ENCODE measurements at regions not wholly inside any gene's neighbourhood (a gene's known extent, or its start where the extent isn't known, plus 50 kb on each side); places are given as distances from the start of the nearest gene placed in this dataset.

GRCh38 chr11:116353589-116353988 is 419.2 kb downstream of the BUD13 start:
- TF ChIP-seq CTCF (IDR thresholded peaks at IDR 0.05; ENCODE audit: low read depth, low read length, poor library complexity, severe bottlenecking) (no peak), EZH2phosphoT487 (IDR thresholded peaks at IDR 0.05; ENCODE audit: borderline replicate concordance, low read length) (no peak)

Measured in DOHH2 (cell line).